Neuronal stem cell (in vitro differentiated cells): ENCODE measurements at regions not wholly inside any gene's neighbourhood (a gene's known extent, or its start where the extent isn't known, plus 50 kb on each side); places are given as distances from the start of the nearest gene placed in this dataset.

Experiments
- DNase-seq: peaks from one replicate; pipeline ENCODE4 v3.0.0-alpha.2; 2013; ENCODE audit warnings: low spot score
- H2AFZ ChIP-seq: one replicate; pipeline ENCODE4 v1.6.1; 2013; ENCODE audit warnings: mild to moderate bottlenecking, low read length, inconsistent platforms
- H2AK5ac ChIP-seq: 2 replicates; pipeline ENCODE4 v1.6.1; 2013; ENCODE audit warnings: low read depth, mild to moderate bottlenecking, inconsistent platforms, low read length, moderate library complexity, mixed read lengths
- H2BK120ac ChIP-seq: 2 replicates; pipeline ENCODE4 v1.6.1; 2013; ENCODE audit warnings: low read depth, mild to moderate bottlenecking, inconsistent platforms, low read length, moderate library complexity, mixed read lengths
- H2BK12ac ChIP-seq: one replicate; pipeline ENCODE4 v1.6.1; 2013; ENCODE audit warnings: low read length, inconsistent platforms
- H2BK15ac ChIP-seq: 2 replicates; pipeline ENCODE4 v1.6.1; 2013; ENCODE audit warnings: mild to moderate bottlenecking, low read length, inconsistent platforms, mixed read lengths
- H2BK5ac ChIP-seq: one replicate; pipeline ENCODE4 v1.6.1; 2013; ENCODE audit warnings: inconsistent platforms, mild to moderate bottlenecking, low read length, moderate library complexity
- H3K14ac ChIP-seq: one replicate; pipeline ENCODE4 v1.6.1; 2013; ENCODE audit warnings: low read length, inconsistent platforms
- H3K18ac ChIP-seq: 2 replicates; pipeline ENCODE4 v1.6.1; 2013; ENCODE audit warnings: low read length, inconsistent platforms
- H3K23ac ChIP-seq: 2 replicates; pipeline ENCODE4 v1.6.1; 2013; ENCODE audit warnings: low read depth, mild to moderate bottlenecking, mixed read lengths, low read length, inconsistent platforms; ENCODE audit not compliant: poor library complexity
- H3K27ac ChIP-seq: replicated peaks from 3 replicates; pipeline ENCODE4 v1.5.1; 2013; ENCODE audit warnings: low read length, inconsistent platforms
- H3K27me3 ChIP-seq, 3 experiments: 2 replicates each; pipeline ENCODE4 v1.6.1; 2013; ENCODE audit warnings: low read length in 3 of 3, mild to moderate bottlenecking in 2 of 3, inconsistent platforms in 1 of 3, low read depth in 1 of 3, mixed read lengths in 1 of 3, moderate library complexity in 1 of 3; ENCODE audit not compliant: control insufficient read depth in 3 of 3, insufficient read depth in 3 of 3
- H3K36me3 ChIP-seq, 2 donors: replicated peaks in 1 of 2; 2 replicates each; pipeline ENCODE4 v1.6.1; 2013; ENCODE audit warnings: low read length in 2 of 2; ENCODE audit not compliant: control insufficient read depth in 2 of 2, insufficient read depth in 2 of 2
- H3K4ac ChIP-seq: 2 replicates; pipeline ENCODE4 v1.6.1; 2013; ENCODE audit warnings: inconsistent platforms, mild to moderate bottlenecking, low read length, moderate library complexity
- H3K4me1 ChIP-seq, 2 donors: 1 replicate in 1 of 2; 2 replicates in 1 of 2; pipeline ENCODE4 v1.6.1; 2013; ENCODE audit warnings: low read length in 2 of 2, low read depth in 1 of 2; ENCODE audit not compliant: control insufficient read depth in 2 of 2, insufficient read depth in 1 of 2
- H3K4me2 ChIP-seq: one replicate; pipeline ENCODE4 v1.6.1; 2013; ENCODE audit warnings: mild to moderate bottlenecking, low read length, inconsistent platforms; ENCODE audit not compliant: insufficient read depth, poor library complexity, severe bottlenecking
- H3K4me3 ChIP-seq, 2 donors: 2 replicates each; pipeline ENCODE4 v1.5.1; 2013; ENCODE audit warnings: low read length in 2 of 2, mild to moderate bottlenecking in 2 of 2, inconsistent platforms in 1 of 2, moderate library complexity in 1 of 2
- H3K79me1 ChIP-seq: one replicate; pipeline ENCODE4 v1.6.1; 2013; ENCODE audit warnings: low read depth, mild to moderate bottlenecking, inconsistent platforms, low read length, moderate library complexity
- H3K9ac ChIP-seq: one replicate; pipeline ENCODE4 v1.6.1; 2013; ENCODE audit warnings: mild to moderate bottlenecking, low read depth, low read length, inconsistent platforms; ENCODE audit not compliant: poor library complexity
- H3K9me3 ChIP-seq, 2 donors: replicated peaks in 1 of 2; 2 replicates each; pipeline versions ENCODE3 to v1.6.1; 2013; ENCODE audit warnings: low read length in 2 of 2, mild to moderate bottlenecking in 2 of 2, inconsistent platforms in 1 of 2, low read depth in 1 of 2, mixed read lengths in 1 of 2, moderate library complexity in 1 of 2; ENCODE audit not compliant: control insufficient read depth in 2 of 2, insufficient read depth in 1 of 2
- H4K8ac ChIP-seq: one replicate; pipeline ENCODE4 v1.6.1; 2013; ENCODE audit warnings: low read depth, mild to moderate bottlenecking, inconsistent platforms, low read length, moderate library complexity
- H4K91ac ChIP-seq: one replicate; pipeline ENCODE4 v1.6.1; 2013; ENCODE audit warnings: low read length, low read depth, mild to moderate bottlenecking, inconsistent platforms; ENCODE audit not compliant: poor library complexity
- WGBS, 2 donors: extraction: QIAGEN DNeasy Blood & Tissue Kit; methylation state at CpG; one replicate each; pipeline ENCODE4 v1.1.7; 2013; ENCODE audit warnings: missing lambda C conversion rate in 2 of 2, mixed read lengths in 1 of 2; ENCODE audit not compliant: insufficient read length in 2 of 2, insufficient replicate concordance in 1 of 2; ENCODE audit errors: extremely low coverage in 2 of 2; 5-methylcytosine and 5-hydroxymethylcytosine counted together

DNA sequence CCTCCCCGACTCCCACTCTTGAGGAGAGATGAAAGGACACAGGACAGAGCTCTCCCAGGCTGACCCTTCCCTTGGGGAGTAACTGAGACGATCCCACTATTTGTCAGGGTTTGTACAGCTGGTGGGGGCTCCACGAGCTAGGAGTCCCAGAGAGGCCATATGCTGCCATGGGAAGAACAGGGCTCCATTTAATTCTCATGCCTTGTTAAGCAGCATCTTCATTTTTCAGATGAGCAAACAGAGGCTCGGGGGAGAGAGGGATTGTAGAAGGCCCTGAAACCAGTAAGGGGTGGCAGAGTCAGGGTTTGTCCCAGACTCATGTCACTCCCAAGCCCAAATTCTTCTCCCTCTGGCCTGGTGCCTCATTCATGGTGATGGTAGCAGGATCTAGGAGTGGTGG, 176.4 kb downstream of the NSG2 start:
- Histone ChIP-seq H2BK5ac (no peak overlapping the region), H3K9ac (no peak overlapping the region), H3K27ac (no peak overlapping the region), H2AFZ (no peak overlapping the region), H3K18ac (no peak overlapping the region), H3K79me1 (no peaks in the 10 kb centered on the region), H2BK12ac (no peak overlapping the region), H4K8ac (no peak overlapping the region), H3K27me3 (no peaks in the 10 kb centered on the region), H2BK15ac (peak overlapping the region; percentile 50), H3K14ac (no peak overlapping the region), H3K23ac (no peak overlapping the region), H3K4me3 (no peak overlapping the region), H2AK5ac (peak overlapping the region; percentile 22), H3K4me2 (no peak overlapping the region), H3K4ac (no peak overlapping the region), H3K4me1 (peaks cover 0 to 3% of the 10 kb centered on the region in 2 donors), H3K9me3 (no peaks in the 10 kb centered on the region), H2BK120ac (no peak overlapping the region), H3K36me3 (no peaks in the 10 kb centered on the region), H4K91ac (no peak overlapping the region)
- WGBS, 2 donors, result no CpG with 5 or more reads among the region's 4 CpGs
- DNase-seq, result no peak

DNA sequence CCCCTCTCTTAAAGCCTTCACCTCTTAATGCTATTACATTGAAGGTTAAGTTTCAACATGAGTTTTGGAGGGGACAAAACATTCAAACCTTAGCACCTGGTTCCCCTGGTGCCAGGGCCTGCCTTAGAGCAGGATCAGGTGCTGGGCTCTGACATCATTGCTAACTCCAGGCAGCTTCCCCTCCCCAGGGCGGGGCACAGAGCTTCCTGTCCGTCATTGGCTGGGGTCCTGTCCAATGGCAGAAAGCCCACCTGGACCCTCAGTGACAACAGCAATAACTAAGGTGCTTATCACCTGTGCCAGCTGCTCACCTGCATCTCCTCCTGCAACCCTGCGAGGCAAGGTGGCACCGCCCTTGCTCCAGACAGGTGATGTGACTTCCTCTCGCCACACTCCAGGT, 177.4 kb downstream of the NSG2 start:
- Histone ChIP-seq H3K79me1 (no peaks in the 10 kb centered on the region), H4K8ac (no peak overlapping the region), H3K4me3 (no peak overlapping the region), H3K23ac (no peak overlapping the region), H3K4me1 (peaks cover 0 to 3% of the 10 kb centered on the region in 2 donors), H4K91ac (no peak overlapping the region), H3K4me2 (no peak overlapping the region), H2BK5ac (no peak overlapping the region), H3K4ac (no peak overlapping the region), H3K27me3 (no peaks in the 10 kb centered on the region), H2AK5ac (no peak overlapping the region), H3K9me3 (no peaks in the 10 kb centered on the region), H3K27ac (no peak overlapping the region), H2BK120ac (no peak overlapping the region), H2BK12ac (no peak overlapping the region), H3K18ac (no peak overlapping the region), H2AFZ (no peak overlapping the region), H3K14ac (no peak overlapping the region), H3K9ac (no peak overlapping the region), H2BK15ac (no peak overlapping the region), H3K36me3 (no peaks in the 10 kb centered on the region)
- WGBS, 2 donors, result no CpG with 5 or more reads among the region's 5 CpGs
- no peak for DNase-seq

- Histone ChIP-seq H2AFZ (no peak overlapping the region), H3K4ac (no peak overlapping the region), H2BK120ac (no peak overlapping the region), H2BK15ac (no peak overlapping the region), H3K23ac (no peak overlapping the region), H2BK12ac (no peak overlapping the region), H3K4me3 (no peak overlapping the region), H3K4me2 (no peak overlapping the region), H3K9me3 (no peaks in the 10 kb centered on the region), H3K9ac (no peak overlapping the region), H3K27me3 (no peaks in the 10 kb centered on the region), H2BK5ac (no peak overlapping the region), H3K14ac (no peak overlapping the region), H3K79me1 (no peaks in the 10 kb centered on the region), H3K18ac (no peak overlapping the region), H4K8ac (no peak overlapping the region), H3K27ac (no peak overlapping the region), H2AK5ac (no peak overlapping the region), H3K36me3 (no peaks in the 10 kb centered on the region), H3K4me1 (peaks cover 0 to 6% of the 10 kb centered on the region in 2 donors), H4K91ac (no peak overlapping the region)
- no peak for DNase-seq
- no CpG with 5 or more reads among the region's 12 CpGs for WGBS, 2 donors
Observed at GRCh38 chr5:174223355-174223754, 177.8 kb downstream of the NSG2 start.

GRCh38 chr5:174229068-174229467, 183.6 kb downstream of the NSG2 start:
- no peak overlapping the region for H3K14ac ChIP-seq
- H4K8ac ChIP-seq, result no peak overlapping the region
- no CpG with 5 or more reads among the region's 1 CpG for WGBS, 2 donors

More at GRCh38 chr5:174229068-174229467, 183.6 kb downstream of the NSG2 start:
- no peak overlapping the region for H3K4me2 ChIP-seq
- H2BK120ac ChIP-seq, result no peak overlapping the region
- no peak overlapping the region for H2AFZ ChIP-seq
- H3K36me3 ChIP-seq, result no peaks in the 10 kb centered on the region
- H3K4ac ChIP-seq, result no peak overlapping the region
- H3K27me3 ChIP-seq, result no peaks in the 10 kb centered on the region
- H2BK5ac ChIP-seq, result no peak overlapping the region
- no peaks in the 10 kb centered on the region for H3K9me3 ChIP-seq
- DNase-seq, result no peak
- no peak overlapping the region for H4K91ac ChIP-seq
- no peak overlapping the region for H3K18ac ChIP-seq
- peaks cover 0 to 7% of the 10 kb centered on the region in 2 donors for H3K4me1 ChIP-seq
- H3K4me3 ChIP-seq, result no peak overlapping the region
- no peak overlapping the region for H3K23ac ChIP-seq
- H3K9ac ChIP-seq, result no peak overlapping the region
- H2AK5ac ChIP-seq, result no peak overlapping the region
- H3K79me1 ChIP-seq, result no peaks in the 10 kb centered on the region
- H2BK12ac ChIP-seq, result no peak overlapping the region
- H3K27ac ChIP-seq, result no peak overlapping the region
- no peak overlapping the region for H2BK15ac ChIP-seq
